HG02870 (cell line): ENCODE measurements at regions not wholly inside any gene's neighbourhood (a gene's known extent, or its start where the extent isn't known, plus 50 kb on each side); places are given as distances from the start of the nearest gene placed in this dataset.
"Not testable (repeated sequence)": the region's sequence is repeated elsewhere in the genome, so short reads cannot be mapped to it uniquely, and the experiment has no call there.

Experiments used
- ATAC-seq: cut with Tn5 transposase; IDR thresholded peaks from one replicate; pipeline ENCODE4 v1.9.1; 2021; ENCODE audit warnings: mild to moderate bottlenecking, moderate library complexity; ENCODE audit not compliant: unreplicated experiment

- ATAC-seq = no peak
Measured at GRCh38 chr12:67525617-67525884, 123.0 kb upstream of the DYRK2 start.

- no peak for ATAC-seq
Measured at GRCh38 chr12:67526129-67526528, 122.4 kb upstream of the DYRK2 start.

GRCh38 chr12:67531051-67531450 is 117.5 kb upstream of the DYRK2 start:
- no peak for ATAC-seq

GRCh38 chr12:67531501-67531900 is 117.0 kb upstream of the DYRK2 start:
- ATAC-seq = no peak

GRCh38 chr12:67533159-67533558 is 115.4 kb upstream of the DYRK2 start:
- no peak for ATAC-seq

GRCh38 chr12:67534046-67534445 is 114.5 kb upstream of the DYRK2 start:
- no peak for ATAC-seq

GRCh38 chr12:67534681-67535080 is 113.9 kb upstream of the DYRK2 start:
- no peak for ATAC-seq

- ATAC-seq = no peak
Measured at GRCh38 chr12:67535176-67535575, 113.4 kb upstream of the DYRK2 start.

GRCh38 chr12:67535971-67536370 is 112.6 kb upstream of the DYRK2 start:
- no peak for ATAC-seq

- no peak for ATAC-seq
Measured at GRCh38 chr12:67539329-67539728, 109.2 kb upstream of the DYRK2 start.

GRCh38 chr12:67539946-67540345 is 108.6 kb upstream of the DYRK2 start:
- ATAC-seq = no peak

GRCh38 chr12:67540920-67541624 is 107.5 kb upstream of the DYRK2 start:
- no peak for ATAC-seq

- ATAC-seq = no peak
Measured at GRCh38 chr12:67541625-67541991, 106.9 kb upstream of the DYRK2 start.

GRCh38 chr12:67543021-67543770 is 105.3 kb upstream of the DYRK2 start:
- ATAC-seq = no peak

GRCh38 chr12:67545298-67545697 is 103.2 kb upstream of the DYRK2 start:
- no peak for ATAC-seq

GRCh38 chr12:67546746-67547145 is 101.8 kb upstream of the DYRK2 start:
- no peak for ATAC-seq

GRCh38 chr12:67555075-67555717 is 93.3 kb upstream of the DYRK2 start:
- ATAC-seq = not testable (repeated sequence)

GRCh38 chr12:67558775-67559174 is 89.8 kb upstream of the DYRK2 start:
- no peak for ATAC-seq

GRCh38 chr12:67559751-67560150 is 88.8 kb upstream of the DYRK2 start:
- ATAC-seq = no peak

GRCh38 chr12:67562513-67563287 is 85.8 kb upstream of the DYRK2 start:
- ATAC-seq = no peak

GRCh38 chr12:67568055-67568454 is 80.5 kb upstream of the DYRK2 start:
- ATAC-seq = no peak

GRCh38 chr12:67572492-67572891 is 76.1 kb upstream of the DYRK2 start:
- ATAC-seq = no peak
